ENCODE measurements at regions not wholly inside any gene's neighbourhood (a gene's known extent, or its start where the extent isn't known, plus 50 kb on each side); places are given as distances from the start of the nearest gene placed in this dataset.
"Not testable (repeated sequence)": the region's sequence is repeated elsewhere in the genome, so short reads cannot be mapped to it uniquely, and the experiment has no call there.

DNA sequence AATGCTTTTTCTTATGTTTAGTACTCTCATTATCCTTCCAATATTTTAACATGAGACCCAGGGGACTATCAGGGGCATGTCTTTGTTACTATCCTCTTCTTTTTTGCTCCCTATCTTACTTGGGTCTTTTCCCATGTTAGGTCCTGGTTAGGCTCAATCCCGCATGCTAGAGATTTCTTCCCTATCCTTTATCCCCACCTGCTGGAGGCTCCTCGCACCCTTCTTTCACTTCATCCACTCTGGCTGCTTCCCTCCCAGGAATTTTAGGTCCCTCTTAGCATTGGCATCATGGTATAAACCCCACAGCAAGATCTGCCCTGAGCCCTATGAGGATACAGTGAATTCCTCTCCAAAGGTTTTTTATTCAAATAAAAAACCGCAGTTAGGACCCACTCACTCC lies 567.3 kb downstream of the ANKRD30B start:
- H3K9me3 Mint-ChIP-seq: peaks cover 30% of the 10 kb centered on the region
- ATAC-seq; H3K4me3 Mint-ChIP-seq; H3K27ac Mint-ChIP-seq; H3K27me3 Mint-ChIP-seq (ENCODE audit: low read depth); POLR2A ChIA-PET; DNase-seq (ENCODE audit: low spot score); CTCF ChIA-PET; H3K4me1 Mint-ChIP-seq: not testable (repeated sequence)
- H3K36me3 Mint-ChIP-seq: peaks cover 28% of the 10 kb centered on the region

DNA sequence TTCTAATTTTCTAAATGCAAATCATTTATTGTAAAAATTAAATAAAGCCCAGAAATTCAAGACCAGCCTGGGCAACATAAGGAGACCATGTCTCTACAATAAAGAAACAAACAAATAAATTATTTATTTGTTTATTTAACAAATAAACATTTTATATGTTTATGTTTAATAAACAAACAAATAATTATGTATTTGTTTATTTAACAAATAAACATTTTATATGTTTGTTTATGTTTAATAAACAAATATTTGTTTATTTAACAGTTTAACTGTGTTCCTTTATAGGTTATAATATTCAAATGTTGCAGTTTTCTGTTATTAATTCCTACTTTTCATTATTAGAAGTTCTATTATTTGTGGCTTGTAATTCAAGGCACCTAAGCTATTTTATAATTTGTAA lies 570.7 kb downstream of the ANKRD30B start:
- H3K4me3 Mint-ChIP-seq; ATAC-seq; H3K27me3 Mint-ChIP-seq (ENCODE audit: low read depth); POLR2A ChIA-PET; CTCF ChIA-PET; DNase-seq (ENCODE audit: low spot score); H3K27ac Mint-ChIP-seq; H3K4me1 Mint-ChIP-seq: not testable (repeated sequence)
- Mint-ChIP-seq H3K36me3 (peaks cover 25% of the 10 kb centered on the region), H3K9me3 (peaks cover 22% of the 10 kb centered on the region)
- peak; percentile 63 for TF ChIP-seq HMGA2 (CRISPR knock-in tag; IDR thresholded peaks at IDR 0.05)

DNA sequence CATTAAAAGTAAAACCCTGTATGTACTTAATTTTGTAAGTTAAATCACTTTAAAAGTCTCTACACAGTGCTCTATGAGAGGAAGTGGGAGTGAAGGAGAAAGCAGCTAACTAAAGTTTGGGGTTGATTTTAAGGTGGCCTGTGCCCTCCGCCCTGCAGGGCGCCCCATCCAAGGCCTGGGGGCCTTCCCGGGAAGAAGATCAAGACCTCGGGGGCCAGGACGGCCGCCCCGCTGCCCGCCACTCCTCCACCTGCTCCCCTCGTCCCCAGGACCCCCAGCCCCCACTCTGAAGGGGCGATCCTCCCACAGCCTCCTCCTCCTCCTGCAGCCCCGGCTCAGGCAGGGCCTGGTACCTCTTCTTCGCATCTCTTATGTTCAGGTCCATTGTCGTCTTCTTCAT lies 581.7 kb downstream of the ANKRD30B start:
- Mint-ChIP-seq H3K9me3 (peaks cover 21% of the 10 kb centered on the region), H3K36me3 (peaks cover 18% of the 10 kb centered on the region)
- H3K27me3 Mint-ChIP-seq (ENCODE audit: low read depth); H3K4me3 Mint-ChIP-seq; H3K27ac Mint-ChIP-seq; DNase-seq (ENCODE audit: low spot score); CTCF ChIA-PET; POLR2A ChIA-PET; ATAC-seq; H3K4me1 Mint-ChIP-seq: not testable (repeated sequence)

DNA sequence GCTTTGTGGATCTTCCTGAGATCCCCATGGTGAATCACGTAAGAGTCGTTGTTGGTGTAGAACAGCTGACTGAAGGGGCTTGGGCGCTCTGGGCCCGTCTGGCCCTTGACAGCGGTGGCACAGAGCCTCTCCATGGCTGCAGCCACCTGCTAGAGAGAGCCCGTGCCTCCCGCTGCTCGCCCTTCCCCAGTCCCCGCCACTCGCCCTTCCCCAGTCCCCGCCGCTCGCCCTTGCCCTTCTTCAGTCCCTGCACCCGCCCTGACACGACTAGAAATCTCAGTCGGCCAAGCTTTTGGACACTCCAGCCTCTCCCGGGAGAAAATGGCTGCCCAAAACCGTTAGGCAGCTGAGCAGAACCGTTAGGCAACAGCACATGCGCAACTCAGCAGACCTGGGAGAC lies 582.2 kb downstream of the ANKRD30B start:
- H3K4me1 Mint-ChIP-seq; H3K27ac Mint-ChIP-seq; CTCF ChIA-PET; DNase-seq (ENCODE audit: low spot score); POLR2A ChIA-PET; H3K4me3 Mint-ChIP-seq; ATAC-seq; H3K27me3 Mint-ChIP-seq (ENCODE audit: low read depth): not testable (repeated sequence)
- Mint-ChIP-seq H3K36me3 (peaks cover 18% of the 10 kb centered on the region), H3K9me3 (peaks cover 21% of the 10 kb centered on the region)

DNA sequence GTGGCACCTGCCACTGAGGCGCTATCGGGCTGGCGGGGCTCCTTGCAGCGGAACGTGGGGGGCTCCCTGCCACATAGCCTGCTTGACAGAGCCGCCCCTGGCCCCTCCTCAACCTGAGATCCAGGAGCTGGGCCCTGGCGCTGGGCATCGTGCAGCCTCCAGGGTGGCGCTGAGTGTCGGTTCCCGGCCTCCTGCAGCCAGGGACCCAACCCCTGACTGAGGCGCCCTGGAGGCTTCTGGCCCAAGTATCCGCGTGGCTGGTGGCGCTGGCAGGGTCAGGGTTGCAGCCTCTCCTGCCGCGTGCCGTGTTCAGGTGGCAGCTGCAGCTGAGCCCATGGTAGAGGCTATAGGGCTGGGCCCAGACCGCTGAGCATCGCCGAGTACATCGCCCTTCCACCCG lies 582.6 kb downstream of the ANKRD30B start:
- Mint-ChIP-seq H3K9me3 (peaks cover 21% of the 10 kb centered on the region), H3K36me3 (peaks cover 18% of the 10 kb centered on the region)
- POLR2A ChIA-PET; DNase-seq (ENCODE audit: low spot score); ATAC-seq; H3K27me3 Mint-ChIP-seq (ENCODE audit: low read depth); H3K27ac Mint-ChIP-seq; H3K4me1 Mint-ChIP-seq; H3K4me3 Mint-ChIP-seq; CTCF ChIA-PET: not testable (repeated sequence)

DNA sequence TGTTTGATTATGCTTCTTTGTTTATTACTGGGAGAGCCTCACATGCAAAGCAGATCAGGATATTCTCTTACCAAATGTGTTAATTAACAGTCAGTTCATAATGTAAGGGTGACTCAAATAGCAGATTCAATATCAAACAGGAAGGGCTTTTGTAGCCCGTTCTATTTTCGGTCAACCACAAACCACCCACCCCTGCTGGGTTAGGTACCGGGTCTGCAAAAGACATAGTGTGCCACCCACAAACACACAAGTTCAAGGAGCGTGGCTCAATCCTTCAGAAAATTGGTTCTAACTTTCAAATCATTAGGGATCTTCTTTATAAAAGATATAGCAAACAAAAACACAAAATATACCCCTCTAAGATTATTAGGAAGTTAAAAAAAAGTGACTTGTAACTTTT lies 627.7 kb downstream of the ANKRD30B start:
- H3K27me3 Mint-ChIP-seq (ENCODE audit: low read depth); ATAC-seq; H3K4me1 Mint-ChIP-seq; H3K27ac Mint-ChIP-seq; POLR2A ChIA-PET; CTCF ChIA-PET; DNase-seq (ENCODE audit: low spot score); H3K4me3 Mint-ChIP-seq: not testable (repeated sequence)
- Mint-ChIP-seq H3K36me3 (peaks cover 15% of the 10 kb centered on the region), H3K9me3 (peaks cover 24% of the 10 kb centered on the region)

DNA sequence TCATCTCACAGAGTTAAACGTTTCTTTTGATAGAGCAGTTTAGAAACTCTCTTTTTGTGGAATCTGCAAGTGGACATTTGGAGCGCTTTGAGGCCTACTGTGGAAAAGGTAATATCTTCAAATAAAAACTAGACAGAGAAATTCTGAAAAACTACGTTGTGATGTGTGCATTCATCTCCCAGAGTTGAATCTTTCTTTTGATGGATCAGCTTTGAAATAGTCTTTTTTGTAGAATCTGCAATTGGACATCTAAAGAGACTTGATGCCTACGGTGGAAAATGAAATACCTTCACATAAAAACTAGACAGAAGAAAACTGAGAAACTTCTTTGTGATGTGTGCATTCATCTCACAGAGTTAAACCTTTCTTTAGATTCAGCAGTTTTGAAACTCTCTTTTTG lies 659.9 kb downstream of the ANKRD30B start:
- ATAC-seq; H3K9me3 Mint-ChIP-seq; CTCF ChIA-PET; H3K4me3 Mint-ChIP-seq; DNase-seq (ENCODE audit: low spot score); H3K27ac Mint-ChIP-seq; H3K36me3 Mint-ChIP-seq; POLR2A ChIA-PET; H3K4me1 Mint-ChIP-seq: not testable (repeated sequence)
- peaks cover 16% of the 10 kb centered on the region for H3K27me3 Mint-ChIP-seq (ENCODE audit: low read depth)
